Esophagus muscularis mucosa (tissue), 2 donors: ENCODE measurements at regions not wholly inside any gene's neighbourhood (a gene's known extent, or its start where the extent isn't known, plus 50 kb on each side); places are given as distances from the start of the nearest gene placed in this dataset.

Experiments
- EP300 ChIP-seq: sonication (generic); formaldehyde crosslinking; IDR thresholded peaks from one replicate; pipeline ENCODE4 v1.6.1; 2017; ENCODE audit warnings: antibody characterized with exemption
- POLR2A ChIP-seq: fragments of 450-650 bp; IDR thresholded peaks from one replicate; pipeline ENCODE4 v1.6.1; 2017; ENCODE audit warnings: antibody characterized with exemption, moderate library complexity, mild to moderate bottlenecking, low read depth

DNA sequence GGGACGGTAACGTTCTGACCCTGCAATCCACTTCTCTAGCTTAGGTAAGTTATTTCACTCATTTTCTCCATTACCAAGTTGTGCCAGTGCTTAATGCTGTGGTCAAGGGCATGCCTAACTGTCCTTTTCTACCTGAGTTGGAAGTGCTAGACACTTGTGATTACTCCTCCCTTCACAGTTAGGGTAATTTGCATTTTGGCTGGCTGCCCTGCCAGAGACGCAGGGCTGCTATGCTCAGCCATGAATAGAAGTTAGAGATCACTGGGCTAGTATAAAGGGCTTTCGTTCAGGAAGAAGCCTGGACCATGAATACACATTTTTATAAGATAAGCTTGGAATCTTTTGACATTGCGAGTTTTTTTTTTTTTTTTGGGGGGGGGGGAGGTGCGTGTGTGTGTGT lies 633.2 kb upstream of the NEGR1 start:
- TF ChIP-seq EP300: no peak
- TF ChIP-seq POLR2A: no peak
